BJ (cell line): ENCODE measurements at regions not wholly inside any gene's neighbourhood (a gene's known extent, or its start where the extent isn't known, plus 50 kb on each side); places are given as distances from the start of the nearest gene placed in this dataset.

ENCODE experiments used
- CTCF ChIA-PET: fragments of 350-600 bp; formaldehyde crosslinking; extraction: SDS; loops from one replicate; lab custom pipeline; 2021; ENCODE audit warnings: antibody characterized with exemption, inconsistent platforms; lab: Yijun Ruan, JAX
- POLR2A ChIA-PET: fragments of 300-600 bp; sonication (Branson Sonifier 250); formaldehyde crosslinking; extraction: SDS; loops from one replicate; lab custom pipeline; 2021; ENCODE audit warnings: antibody characterized with exemption; lab: Charles Lee
- DNase-seq: peaks from one replicate; pipeline ENCODE4 v3.0.0-alpha.2; 2011; ENCODE audit warnings: low read depth
- H3K27me3 ChIP-seq: 2 replicates; pipeline ENCODE4 v1.6.0; 2011; ENCODE audit warnings: low read length; ENCODE audit not compliant: control insufficient read depth, insufficient read depth
- H3K36me3 ChIP-seq: 2 replicates; pipeline ENCODE4 v1.5.1; 2011; ENCODE audit warnings: low read length; ENCODE audit not compliant: control insufficient read depth, insufficient read depth
- H3K4me3 ChIP-seq: 2 replicates; pipeline ENCODE4 v1.5.1; 2011; ENCODE audit warnings: low read depth, mild to moderate bottlenecking, control low read depth, low read length
- TF ChIP-seq, protein P1 (sequence below): IDR thresholded peaks from 2 replicates; pipeline ENCODE4 v1.5.1; 2011; ENCODE audit warnings: low read depth, mild to moderate bottlenecking, control low read depth, inconsistent platforms, low read length, moderate library complexity; ENCODE audit not compliant: insufficient read depth

DNA sequence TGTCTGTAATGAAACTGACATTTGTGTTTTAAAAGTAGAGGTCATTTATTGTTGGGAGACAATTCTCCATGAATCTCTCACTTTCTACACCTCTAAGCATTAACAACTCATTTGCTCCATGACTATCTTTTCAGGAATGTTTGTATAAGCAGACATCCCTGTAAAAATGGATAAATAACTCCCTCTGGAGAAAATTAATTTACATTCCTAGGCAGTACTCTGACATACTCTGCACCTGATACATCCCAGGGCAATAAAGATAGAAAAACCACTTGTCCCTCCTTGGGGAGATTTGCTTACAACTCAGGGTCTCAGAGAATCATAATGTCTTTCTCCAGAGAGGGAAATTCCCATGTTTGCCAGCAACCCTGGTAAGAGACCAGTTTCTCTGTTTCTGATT, 1037.7 kb upstream of the SLC39A10 start:
- TF ChIP-seq, protein P1, sequence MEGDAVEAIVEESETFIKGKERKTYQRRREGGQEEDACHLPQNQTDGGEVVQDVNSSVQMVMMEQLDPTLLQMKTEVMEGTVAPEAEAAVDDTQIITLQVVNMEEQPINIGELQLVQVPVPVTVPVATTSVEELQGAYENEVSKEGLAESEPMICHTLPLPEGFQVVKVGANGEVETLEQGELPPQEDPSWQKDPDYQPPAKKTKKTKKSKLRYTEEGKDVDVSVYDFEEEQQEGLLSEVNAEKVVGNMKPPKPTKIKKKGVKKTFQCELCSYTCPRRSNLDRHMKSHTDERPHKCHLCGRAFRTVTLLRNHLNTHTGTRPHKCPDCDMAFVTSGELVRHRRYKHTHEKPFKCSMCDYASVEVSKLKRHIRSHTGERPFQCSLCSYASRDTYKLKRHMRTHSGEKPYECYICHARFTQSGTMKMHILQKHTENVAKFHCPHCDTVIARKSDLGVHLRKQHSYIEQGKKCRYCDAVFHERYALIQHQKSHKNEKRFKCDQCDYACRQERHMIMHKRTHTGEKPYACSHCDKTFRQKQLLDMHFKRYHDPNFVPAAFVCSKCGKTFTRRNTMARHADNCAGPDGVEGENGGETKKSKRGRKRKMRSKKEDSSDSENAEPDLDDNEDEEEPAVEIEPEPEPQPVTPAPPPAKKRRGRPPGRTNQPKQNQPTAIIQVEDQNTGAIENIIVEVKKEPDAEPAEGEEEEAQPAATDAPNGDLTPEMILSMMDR, result no peak

DNA sequence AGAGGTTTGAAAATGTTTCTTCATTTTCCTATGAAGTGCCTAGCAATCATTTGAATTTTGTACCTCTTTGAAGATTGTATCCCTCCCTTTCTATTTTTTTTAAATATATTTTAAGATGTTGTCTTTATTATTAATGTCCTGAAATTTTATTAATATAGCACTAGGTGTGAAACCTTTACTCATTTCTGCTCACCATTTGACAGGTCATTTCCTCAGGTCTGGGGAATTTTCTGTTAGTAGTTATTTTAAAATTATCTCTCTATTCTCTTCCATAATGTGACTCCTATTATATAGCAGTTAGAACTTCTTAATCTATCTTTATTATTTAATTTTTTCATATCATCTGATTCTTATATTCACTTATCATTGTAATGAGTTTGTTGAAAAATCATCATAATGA, 1038.6 kb upstream of the SLC39A10 start:
- ChIA-PET CTCF (no interaction called here), POLR2A (no interaction called here)
- Histone ChIP-seq H3K4me3 (no peak overlapping the region), H3K27me3 (no peaks in the 10 kb centered on the region), H3K36me3 (no peaks in the 10 kb centered on the region)
- TF ChIP-seq, protein P1, result no peak
- no peak for DNase-seq

More for the DNA sequence above, 1037.7 kb upstream of the SLC39A10 start:
- no peaks in the 10 kb centered on the region for H3K36me3 ChIP-seq
- POLR2A ChIA-PET, result no interaction called here
- CTCF ChIA-PET, result no interaction called here
- H3K27me3 ChIP-seq, result no peaks in the 10 kb centered on the region
- no peak overlapping the region for H3K4me3 ChIP-seq
- no peak for DNase-seq

DNA sequence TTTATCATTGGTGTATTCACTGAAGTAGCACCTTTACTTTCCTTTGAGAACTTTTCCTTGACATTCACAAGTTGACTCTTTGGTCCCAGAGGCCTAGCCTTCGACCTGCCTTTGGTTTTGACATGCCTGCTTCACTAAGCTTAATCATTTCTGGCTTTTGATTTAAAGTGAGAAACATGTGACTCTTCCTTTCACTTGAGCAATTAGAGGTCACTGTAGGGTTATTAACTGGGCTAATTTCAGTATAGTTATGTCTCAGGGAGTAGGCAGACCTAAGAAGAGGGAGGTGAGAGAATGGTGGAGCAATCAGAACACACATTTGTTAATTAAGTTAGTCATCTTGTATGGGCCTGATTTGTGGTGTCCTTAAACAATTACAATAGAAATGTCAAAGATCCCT, 1040.7 kb upstream of the SLC39A10 start:
- TF ChIP-seq, protein P1, result no peak
- no peak for DNase-seq
- Histone ChIP-seq H3K4me3 (no peak overlapping the region), H3K36me3 (no peaks in the 10 kb centered on the region), H3K27me3 (no peaks in the 10 kb centered on the region)
- POLR2A ChIA-PET, result no interaction called here
- CTCF ChIA-PET, result no interaction called here

DNA sequence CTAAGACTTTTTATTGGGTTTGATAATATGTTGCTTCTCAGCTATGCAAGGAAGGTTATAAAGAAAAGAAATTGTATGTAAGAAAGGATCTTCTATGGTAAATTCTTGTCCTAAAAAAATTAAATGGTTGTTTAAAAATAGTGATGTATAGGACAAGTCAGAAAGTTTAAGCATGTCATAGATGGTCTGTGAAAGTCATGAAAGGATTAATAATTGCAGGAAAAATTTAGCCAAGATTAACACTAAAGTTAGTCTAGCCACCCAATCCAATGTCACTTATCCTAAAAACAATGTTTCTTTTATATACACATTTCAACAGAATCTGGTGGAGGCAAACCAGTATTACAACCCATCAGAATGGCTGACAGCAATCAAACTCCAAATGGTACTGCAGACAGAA, 1046.7 kb upstream of the SLC39A10 start:
- POLR2A ChIA-PET, result no interaction called here
- H3K27me3 ChIP-seq, result no peaks in the 10 kb centered on the region
- CTCF ChIA-PET, result no interaction called here
- no peak overlapping the region for H3K4me3 ChIP-seq
- DNase-seq, result no peak
- no peaks in the 10 kb centered on the region for H3K36me3 ChIP-seq
- TF ChIP-seq, protein P1, result no peak

DNA sequence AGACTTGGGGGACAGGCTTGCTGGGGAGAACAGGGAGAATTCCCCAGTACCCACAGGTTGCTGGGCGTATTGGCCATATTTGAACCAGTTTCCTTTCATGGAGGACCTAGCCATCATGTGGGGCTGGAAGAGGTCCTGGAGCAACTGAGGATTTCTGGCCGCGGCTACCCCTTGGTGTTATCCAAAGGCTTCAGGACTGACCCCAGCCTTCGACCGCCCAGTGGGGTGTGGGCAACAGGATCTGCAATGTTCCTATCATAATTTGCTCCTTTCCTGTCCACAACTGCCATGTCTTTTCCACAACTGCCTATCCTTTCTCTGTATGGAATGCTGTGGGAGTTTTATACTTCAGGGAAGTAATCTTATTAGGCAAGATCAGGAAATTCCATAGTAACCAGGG, 1053.6 kb upstream of the SLC39A10 start:
- Histone ChIP-seq H3K36me3 (no peaks in the 10 kb centered on the region), H3K27me3 (no peaks in the 10 kb centered on the region), H3K4me3 (no peak overlapping the region)
- POLR2A ChIA-PET, result no interaction called here
- TF ChIP-seq, protein P1, result no peak
- CTCF ChIA-PET, result no interaction called here
- DNase-seq, result no peak
